Loucy (cell line): ENCODE measurements at regions not wholly inside any gene's neighbourhood (a gene's known extent, or its start where the extent isn't known, plus 50 kb on each side); places are given as distances from the start of the nearest gene placed in this dataset.

Experiments used
- CTCF ChIP-seq: fragments of 200-600 bp; sonication (generic); conservative IDR thresholded peaks from 2 replicates; pipeline ENCODE4 v1.5.1; 2014; ENCODE audit warnings: mild to moderate bottlenecking, antibody characterized with exemption, low read length
- EZH2phosphoT487 ChIP-seq: fragments of 200-600 bp; IDR thresholded peaks from 2 replicates; pipeline ENCODE4 v1.6.1; 2018; ENCODE audit warnings: antibody characterized with exemption, mild to moderate bottlenecking, moderate library complexity, borderline replicate concordance

DNA sequence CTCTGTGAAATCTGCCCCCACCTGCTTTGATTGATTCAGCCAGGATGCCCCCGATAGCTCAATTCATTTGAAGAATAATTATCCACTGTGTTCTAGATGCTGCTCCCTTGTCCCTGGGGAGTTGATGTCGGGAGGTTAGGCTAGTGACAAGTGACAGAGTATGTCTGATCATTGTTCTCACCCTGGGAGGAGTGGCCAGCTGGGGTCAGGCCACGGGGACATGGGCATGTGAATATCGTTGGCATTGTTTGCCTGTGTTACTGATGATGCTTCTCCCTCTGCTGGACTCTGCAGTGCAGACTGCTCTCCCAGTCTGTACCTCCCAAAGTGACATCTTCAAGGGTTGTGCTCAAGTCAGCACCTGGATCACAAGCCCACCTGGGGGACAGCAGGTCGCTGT, 89.9 kb upstream of the C16orf82 start:
- no peak for TF ChIP-seq CTCF
- no peak for TF ChIP-seq EZH2phosphoT487
